SK-N-SH treated with all-trans-retinoic acid at 6 μM for 48 hours (cell line): ENCODE measurements at regions not wholly inside any gene's neighbourhood (a gene's known extent, or its start where the extent isn't known, plus 50 kb on each side); places are given as distances from the start of the nearest gene placed in this dataset.
A peak's percentile ranks its signal among the peaks of the same experiment; 100 is the strongest.

Experiments used
- ATAC-seq: fragments of 200-7000 bp; cut with Tn5 transposase; 3 replicates; pipeline ENCODE4 v1.9.1; 2020; ENCODE audit warnings: mild to moderate bottlenecking, moderate library complexity
- ARNTL ChIP-seq: fragments of 450-650 bp; formaldehyde crosslinking; IDR thresholded peaks from 2 replicates; pipeline ENCODE4 v1.5.0; 2020; ENCODE audit warnings: low read depth, mild to moderate bottlenecking, moderate library complexity, borderline replicate concordance
- BACH2 ChIP-seq: fragments of 250-450 bp; sonication (Bioruptor Pico); IDR thresholded peaks from 2 replicates; pipeline ENCODE4 v1.9.0; 2021; ENCODE audit warnings: mild to moderate bottlenecking, borderline replicate concordance
- CSDC2 ChIP-seq: fragments of 250-450 bp; sonication (Bioruptor Pico); IDR thresholded peaks from 2 replicates; pipeline ENCODE4 v1.5.0; 2020; ENCODE audit warnings: mild to moderate bottlenecking, moderate library complexity
- ESRRG ChIP-seq: fragments of 250-450 bp; sonication (Bioruptor Pico); IDR thresholded peaks from 2 replicates; pipeline ENCODE4 v1.6.1; 2021; ENCODE audit warnings: mild to moderate bottlenecking
- GLIS3 ChIP-seq: fragments of 250-450 bp; sonication (Bioruptor Pico); IDR thresholded peaks from 2 replicates; pipeline ENCODE4 v1.5.0; 2020; ENCODE audit warnings: mild to moderate bottlenecking, moderate library complexity
- ISL1 ChIP-seq: fragments of 250-450 bp; sonication (Bioruptor Pico); IDR thresholded peaks from 2 replicates; pipeline ENCODE4 v2.1.2; 2022; ENCODE audit warnings: mild to moderate bottlenecking, moderate library complexity
- OSR1 ChIP-seq: fragments of 250-450 bp; sonication (Bioruptor Pico); IDR thresholded peaks from 2 replicates; pipeline ENCODE4 v1.8.0; 2022; ENCODE audit warnings: moderate library complexity, mild to moderate bottlenecking, inconsistent platforms
- PPARA ChIP-seq: fragments of 250-450 bp; sonication (Bioruptor Pico); IDR thresholded peaks from 2 replicates; pipeline ENCODE4 v1.5.0; 2020; ENCODE audit warnings: mild to moderate bottlenecking, borderline replicate concordance
- SNAI2 ChIP-seq: fragments of 250-450 bp; sonication (Bioruptor Pico); IDR thresholded peaks from 2 replicates; pipeline ENCODE4 v1.5.0; 2020; ENCODE audit warnings: mild to moderate bottlenecking, moderate library complexity
- TCF4 ChIP-seq: fragments of 250-450 bp; sonication (Bioruptor Pico); IDR thresholded peaks from 2 replicates; pipeline ENCODE4 v1.8.0; 2021; ENCODE audit warnings: mild to moderate bottlenecking, moderate library complexity, borderline replicate concordance
- TOX ChIP-seq: fragments of 250-450 bp; sonication (Bioruptor Pico); IDR thresholded peaks from 2 replicates; pipeline ENCODE4 v1.8.0; 2021; ENCODE audit warnings: mild to moderate bottlenecking, moderate library complexity, borderline replicate concordance
- ZC3H10 ChIP-seq: fragments of 250-450 bp; sonication (Bioruptor Pico); IDR thresholded peaks from 2 replicates; pipeline ENCODE4 v1.5.1; 2021; ENCODE audit warnings: mild to moderate bottlenecking, moderate library complexity
- ZFP3 ChIP-seq: fragments of 250-450 bp; sonication (Bioruptor Pico); IDR thresholded peaks from 2 replicates; pipeline ENCODE4 v1.5.0; 2020; ENCODE audit warnings: mild to moderate bottlenecking, moderate library complexity
- ZFP30 ChIP-seq: fragments of 450-650 bp; formaldehyde crosslinking; IDR thresholded peaks from 2 replicates; pipeline ENCODE4 v1.5.0; 2022; ENCODE audit warnings: mild to moderate bottlenecking, moderate library complexity
- ZNF565 ChIP-seq: fragments of 450-650 bp; formaldehyde crosslinking; conservative IDR thresholded peaks from 2 replicates; pipeline ENCODE4 v1.5.0; 2020; ENCODE audit warnings: low read depth, mild to moderate bottlenecking, moderate library complexity
- ZNF70 ChIP-seq: fragments of 450-650 bp; formaldehyde crosslinking; IDR thresholded peaks from 2 replicates; pipeline ENCODE4 v1.5.0; 2020; ENCODE audit warnings: mild to moderate bottlenecking, moderate library complexity
- ZNF8 ChIP-seq: fragments of 450-650 bp; formaldehyde crosslinking; IDR thresholded peaks from 2 replicates; pipeline ENCODE4 v1.5.0; 2020; ENCODE audit warnings: mild to moderate bottlenecking, moderate library complexity
- TF ChIP-seq, protein P1 (sequence below): fragments of 250-450 bp; sonication (Bioruptor Pico); IDR thresholded peaks from 2 replicates; pipeline ENCODE4 v1.8.0; 2020; ENCODE audit warnings: mild to moderate bottlenecking, moderate library complexity, borderline replicate concordance
- TF ChIP-seq, protein P2 (sequence below): fragments of 250-450 bp; sonication (Bioruptor Pico); IDR thresholded peaks from 2 replicates; pipeline ENCODE4 v1.5.0; 2020; ENCODE audit warnings: mild to moderate bottlenecking, moderate library complexity
- TF ChIP-seq, protein P3 (sequence below): fragments of 250-450 bp; sonication (Bioruptor Pico); IDR thresholded peaks from 2 replicates; pipeline ENCODE4 v1.5.1; 2020; ENCODE audit warnings: low read depth, mild to moderate bottlenecking, moderate library complexity
- TF ChIP-seq, protein P4 (sequence below): fragments of 250-450 bp; sonication (Bioruptor Pico); IDR thresholded peaks from 2 replicates; pipeline ENCODE4 v1.5.1; 2021; ENCODE audit warnings: mild to moderate bottlenecking, moderate library complexity

DNA sequence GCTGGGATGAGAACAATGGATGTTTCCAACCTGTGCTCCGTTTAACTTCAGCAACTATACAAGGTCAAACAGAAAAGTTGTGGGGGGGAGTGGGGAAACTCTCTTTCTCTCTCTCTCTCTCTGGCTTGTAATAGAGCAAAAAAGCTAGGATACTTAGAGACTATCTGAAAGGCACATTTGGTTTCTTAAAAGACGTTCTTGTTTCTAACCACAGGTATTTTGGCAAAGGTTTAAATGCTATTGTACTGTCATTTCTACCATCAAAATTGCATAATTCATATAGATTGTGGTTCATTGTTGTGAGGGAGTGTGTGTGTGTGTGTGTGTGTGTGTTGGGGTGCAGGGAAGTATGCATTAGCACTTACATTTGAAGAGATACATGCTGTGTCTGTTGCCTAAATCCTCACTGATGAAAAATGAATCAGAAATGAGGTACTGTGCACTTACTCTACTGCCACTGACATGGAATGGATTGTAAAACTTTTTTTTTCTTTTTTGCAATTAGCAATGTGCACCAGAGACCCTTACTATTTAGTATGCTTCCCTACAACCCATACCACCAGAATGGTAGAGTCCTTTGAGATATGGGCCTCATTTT is 841.0 kb upstream of the PIK3C3 start:
- TF ChIP-seq ISL1: peak; percentile 79
- TF ChIP-seq, protein P1, sequence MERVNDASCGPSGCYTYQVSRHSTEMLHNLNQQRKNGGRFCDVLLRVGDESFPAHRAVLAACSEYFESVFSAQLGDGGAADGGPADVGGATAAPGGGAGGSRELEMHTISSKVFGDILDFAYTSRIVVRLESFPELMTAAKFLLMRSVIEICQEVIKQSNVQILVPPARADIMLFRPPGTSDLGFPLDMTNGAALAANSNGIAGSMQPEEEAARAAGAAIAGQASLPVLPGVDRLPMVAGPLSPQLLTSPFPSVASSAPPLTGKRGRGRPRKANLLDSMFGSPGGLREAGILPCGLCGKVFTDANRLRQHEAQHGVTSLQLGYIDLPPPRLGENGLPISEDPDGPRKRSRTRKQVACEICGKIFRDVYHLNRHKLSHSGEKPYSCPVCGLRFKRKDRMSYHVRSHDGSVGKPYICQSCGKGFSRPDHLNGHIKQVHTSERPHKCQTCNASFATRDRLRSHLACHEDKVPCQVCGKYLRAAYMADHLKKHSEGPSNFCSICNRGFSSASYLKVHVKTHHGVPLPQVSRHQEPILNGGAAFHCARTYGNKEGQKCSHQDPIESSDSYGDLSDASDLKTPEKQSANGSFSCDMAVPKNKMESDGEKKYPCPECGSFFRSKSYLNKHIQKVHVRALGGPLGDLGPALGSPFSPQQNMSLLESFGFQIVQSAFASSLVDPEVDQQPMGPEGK (CRISPR knock-in tag): peak; percentile 79; the same call in 1 of the 2 replicates
- TF ChIP-seq ZFP3 (CRISPR knock-in tag): no peak
- no peak for TF ChIP-seq PPARA (CRISPR knock-in tag)
- peak; percentile 46; the same call in 1 of the 2 replicates for TF ChIP-seq TOX (CRISPR knock-in tag)
- TF ChIP-seq ARNTL (CRISPR knock-in tag): no peak
- TF ChIP-seq, protein P2, sequence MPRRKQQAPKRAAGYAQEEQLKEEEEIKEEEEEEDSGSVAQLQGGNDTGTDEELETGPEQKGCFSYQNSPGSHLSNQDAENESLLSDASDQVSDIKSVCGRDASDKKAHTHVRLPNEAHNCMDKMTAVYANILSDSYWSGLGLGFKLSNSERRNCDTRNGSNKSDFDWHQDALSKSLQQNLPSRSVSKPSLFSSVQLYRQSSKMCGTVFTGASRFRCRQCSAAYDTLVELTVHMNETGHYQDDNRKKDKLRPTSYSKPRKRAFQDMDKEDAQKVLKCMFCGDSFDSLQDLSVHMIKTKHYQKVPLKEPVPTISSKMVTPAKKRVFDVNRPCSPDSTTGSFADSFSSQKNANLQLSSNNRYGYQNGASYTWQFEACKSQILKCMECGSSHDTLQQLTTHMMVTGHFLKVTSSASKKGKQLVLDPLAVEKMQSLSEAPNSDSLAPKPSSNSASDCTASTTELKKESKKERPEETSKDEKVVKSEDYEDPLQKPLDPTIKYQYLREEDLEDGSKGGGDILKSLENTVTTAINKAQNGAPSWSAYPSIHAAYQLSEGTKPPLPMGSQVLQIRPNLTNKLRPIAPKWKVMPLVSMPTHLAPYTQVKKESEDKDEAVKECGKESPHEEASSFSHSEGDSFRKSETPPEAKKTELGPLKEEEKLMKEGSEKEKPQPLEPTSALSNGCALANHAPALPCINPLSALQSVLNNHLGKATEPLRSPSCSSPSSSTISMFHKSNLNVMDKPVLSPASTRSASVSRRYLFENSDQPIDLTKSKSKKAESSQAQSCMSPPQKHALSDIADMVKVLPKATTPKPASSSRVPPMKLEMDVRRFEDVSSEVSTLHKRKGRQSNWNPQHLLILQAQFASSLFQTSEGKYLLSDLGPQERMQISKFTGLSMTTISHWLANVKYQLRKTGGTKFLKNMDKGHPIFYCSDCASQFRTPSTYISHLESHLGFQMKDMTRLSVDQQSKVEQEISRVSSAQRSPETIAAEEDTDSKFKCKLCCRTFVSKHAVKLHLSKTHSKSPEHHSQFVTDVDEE: no peak
- no peak for TF ChIP-seq ZNF565
- TF ChIP-seq, protein P3, sequence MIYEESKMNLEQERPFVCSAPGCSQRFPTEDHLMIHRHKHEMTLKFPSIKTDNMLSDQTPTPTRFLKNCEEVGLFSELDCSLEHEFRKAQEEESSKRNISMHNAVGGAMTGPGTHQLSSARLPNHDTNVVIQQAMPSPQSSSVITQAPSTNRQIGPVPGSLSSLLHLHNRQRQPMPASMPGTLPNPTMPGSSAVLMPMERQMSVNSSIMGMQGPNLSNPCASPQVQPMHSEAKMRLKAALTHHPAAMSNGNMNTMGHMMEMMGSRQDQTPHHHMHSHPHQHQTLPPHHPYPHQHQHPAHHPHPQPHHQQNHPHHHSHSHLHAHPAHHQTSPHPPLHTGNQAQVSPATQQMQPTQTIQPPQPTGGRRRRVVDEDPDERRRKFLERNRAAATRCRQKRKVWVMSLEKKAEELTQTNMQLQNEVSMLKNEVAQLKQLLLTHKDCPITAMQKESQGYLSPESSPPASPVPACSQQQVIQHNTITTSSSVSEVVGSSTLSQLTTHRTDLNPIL (CRISPR knock-in tag): no peak
- TF ChIP-seq ZFP30 (CRISPR knock-in tag): no peak
- ATAC-seq: peak; percentile 89

DNA sequence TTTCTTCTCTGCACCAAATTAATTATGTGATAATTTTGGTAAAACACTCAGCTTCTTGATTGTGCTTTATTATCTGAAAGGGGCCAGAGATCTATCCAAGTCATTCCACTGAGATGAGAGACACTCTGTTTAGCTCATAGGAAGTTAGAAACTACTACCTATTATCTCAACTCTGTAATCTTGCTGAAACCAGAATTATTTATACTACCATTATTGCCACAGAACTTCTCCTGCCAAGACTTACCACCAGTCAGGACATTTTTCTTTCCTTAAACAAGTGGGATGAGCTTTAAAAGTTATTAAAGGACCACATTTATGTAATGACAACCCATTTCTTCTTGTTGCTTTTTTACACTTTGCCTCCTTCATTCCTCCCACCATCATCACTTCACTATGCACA is 855.6 kb upstream of the PIK3C3 start:
- no peak for ATAC-seq
- TF ChIP-seq CSDC2 (CRISPR knock-in tag): no peak
- TF ChIP-seq ZNF70: no peak
- no peak for TF ChIP-seq ISL1
- no peak for TF ChIP-seq OSR1 (CRISPR knock-in tag)
- no peak for TF ChIP-seq ESRRG (CRISPR knock-in tag)
- TF ChIP-seq ZNF565: no peak
- no peak for TF ChIP-seq SNAI2 (CRISPR knock-in tag)
- no peak for TF ChIP-seq ARNTL (CRISPR knock-in tag)
- TF ChIP-seq BACH2 (CRISPR knock-in tag): no peak
- TF ChIP-seq, protein P2: no peak
- TF ChIP-seq ZFP3 (CRISPR knock-in tag): no peak
- TF ChIP-seq ZNF8 (CRISPR knock-in tag): no peak

DNA sequence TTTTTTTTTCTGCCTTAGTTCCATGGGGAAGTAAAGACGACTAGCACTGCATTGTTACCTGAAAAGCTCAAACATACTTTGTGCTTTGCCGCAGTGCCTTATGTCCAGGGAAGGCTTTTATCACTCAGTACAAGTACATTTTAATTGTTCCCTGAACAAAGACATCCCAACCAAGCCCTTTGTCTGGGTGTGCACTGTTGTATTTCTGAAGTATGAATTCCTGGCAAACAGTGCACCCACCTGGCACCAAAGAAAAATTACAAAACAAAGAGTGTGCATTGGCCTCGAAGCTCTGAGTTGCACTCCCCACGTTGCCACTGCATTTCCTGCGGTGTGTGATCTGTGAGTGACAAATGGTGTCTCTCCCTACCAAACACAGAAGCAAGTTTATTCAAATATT is 858.5 kb upstream of the PIK3C3 start:
- peak; percentile 92 for ATAC-seq
- no peak for TF ChIP-seq BACH2 (CRISPR knock-in tag)
- no peak for TF ChIP-seq ZC3H10

DNA sequence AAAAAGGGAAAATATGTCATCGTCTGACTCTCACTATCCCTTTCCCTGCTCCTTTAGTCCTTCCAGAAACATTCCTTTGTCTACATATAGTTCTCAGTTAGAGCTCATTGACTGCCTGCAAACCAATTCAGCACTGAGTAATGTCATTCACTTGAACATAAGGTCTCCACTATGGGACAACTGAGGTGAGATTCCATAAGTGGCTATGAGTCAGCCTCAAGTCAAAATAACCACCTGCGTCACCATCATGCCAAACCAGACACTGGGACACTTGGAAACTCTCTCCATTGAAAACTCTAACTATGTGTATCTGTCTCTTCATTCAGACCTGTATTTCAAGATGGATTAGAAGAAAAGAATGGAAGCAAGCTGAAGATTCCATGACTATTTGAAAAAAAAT is 878.0 kb upstream of the PIK3C3 start:
- TF ChIP-seq ARNTL (CRISPR knock-in tag) (no peak), ZFP3 (CRISPR knock-in tag) (no peak), GLIS3 (CRISPR knock-in tag) (no peak), ZNF70 (no peak), BACH2 (CRISPR knock-in tag) (no peak), ZFP30 (CRISPR knock-in tag) (no peak), ESRRG (CRISPR knock-in tag) (no peak), TCF4 (CRISPR knock-in tag) (no peak), OSR1 (CRISPR knock-in tag) (no peak), ZNF8 (CRISPR knock-in tag) (no peak), TOX (CRISPR knock-in tag) (no peak)
- TF ChIP-seq, protein P4, sequence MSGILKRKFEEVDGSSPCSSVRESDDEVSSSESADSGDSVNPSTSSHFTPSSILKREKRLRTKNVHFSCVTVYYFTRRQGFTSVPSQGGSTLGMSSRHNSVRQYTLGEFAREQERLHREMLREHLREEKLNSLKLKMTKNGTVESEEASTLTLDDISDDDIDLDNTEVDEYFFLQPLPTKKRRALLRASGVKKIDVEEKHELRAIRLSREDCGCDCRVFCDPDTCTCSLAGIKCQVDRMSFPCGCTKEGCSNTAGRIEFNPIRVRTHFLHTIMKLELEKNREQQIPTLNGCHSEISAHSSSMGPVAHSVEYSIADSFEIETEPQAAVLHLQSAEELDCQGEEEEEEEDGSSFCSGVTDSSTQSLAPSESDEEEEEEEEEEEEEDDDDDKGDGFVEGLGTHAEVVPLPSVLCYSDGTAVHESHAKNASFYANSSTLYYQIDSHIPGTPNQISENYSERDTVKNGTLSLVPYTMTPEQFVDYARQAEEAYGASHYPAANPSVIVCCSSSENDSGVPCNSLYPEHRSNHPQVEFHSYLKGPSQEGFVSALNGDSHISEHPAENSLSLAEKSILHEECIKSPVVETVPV (CRISPR knock-in tag): no peak
- TF ChIP-seq, protein P2: no peak
- no peak for ATAC-seq
